ENCODE measurements at regions not wholly inside any gene's neighbourhood (a gene's known extent, or its start where the extent isn't known, plus 50 kb on each side); places are given as distances from the start of the nearest gene placed in this dataset.

DNA sequence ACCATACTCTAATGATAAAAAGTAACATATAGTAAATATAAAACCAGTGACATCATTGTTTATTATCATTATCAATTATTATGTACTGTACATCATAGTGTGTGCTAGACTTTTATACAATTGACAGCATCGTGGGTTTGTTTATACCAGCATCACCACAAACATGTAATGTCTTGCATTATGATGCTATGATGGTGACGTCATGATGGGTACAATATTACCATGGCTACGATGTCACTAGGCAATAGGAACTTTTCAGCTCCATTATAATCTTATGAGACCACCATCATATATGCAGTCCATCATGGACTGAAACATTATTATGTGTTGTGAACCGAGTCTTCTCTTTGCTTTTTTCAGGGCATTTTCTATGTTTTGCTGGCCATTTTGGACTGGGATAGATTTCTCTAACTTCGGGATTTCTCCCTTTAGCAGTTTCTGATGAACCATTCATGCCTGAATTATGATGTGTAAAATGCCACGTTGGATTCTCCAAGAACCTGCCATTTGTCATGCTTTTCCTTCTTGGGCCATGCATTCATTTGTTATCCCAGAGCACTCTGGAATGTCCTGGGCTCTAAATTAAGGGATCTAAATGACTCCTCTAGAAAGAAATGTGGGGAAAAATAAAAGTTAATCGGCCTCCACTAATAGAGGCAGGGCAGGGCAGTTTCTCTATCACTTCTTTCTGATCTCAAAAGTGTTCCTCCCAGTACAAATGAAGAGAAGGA, 325.6 kb upstream of the TNP1 start:
- ChIA-PET RAD21 (ENCODE audit: unreplicated experiment) (no interaction called here), SMC1A (ENCODE audit: uncharacterized antibody, unreplicated experiment) (no interaction called here), CTCF (no interaction called here), POLR2A (no interaction called here)
- Histone ChIP-seq H3K4me2 (ENCODE audit: control insufficient read depth, insufficient read depth) (no peak overlapping the region), H3K79me2 (ENCODE audit: control insufficient read depth, insufficient read depth, low read length) (no peaks in the 10 kb centered on the region), H4K20me1 (ENCODE audit: control insufficient read depth, insufficient read depth) (no peaks in the 10 kb centered on the region), H3K36me3 (ENCODE audit: control insufficient read depth in 2 of 2, insufficient read depth in 2 of 2, low read length in 1 of 2) (no peaks in the 10 kb centered on the region), H3K27me3 (replicated peaks in 1 of 2; ENCODE audit: control insufficient read depth in 2 of 2, insufficient read depth in 2 of 2, low read length in 1 of 2) (no peaks in the 10 kb centered on the region), H3K4me3 (no peak overlapping the region), H3K27ac (ENCODE audit: control insufficient read depth, insufficient read depth) (no peak overlapping the region), H3K9me3 (replicated peaks; ENCODE audit: control insufficient read depth, insufficient read depth, low read length) (no peaks in the 10 kb centered on the region), H2AFZ (ENCODE audit: control insufficient read depth, low read depth, low read length) (no peak overlapping the region), H3K9ac (ENCODE audit: control insufficient read depth, insufficient read depth, low read length) (no peak overlapping the region), H3K4me1 (ENCODE audit: control insufficient read depth, insufficient read depth, low read length) (no peaks in the 10 kb centered on the region)
- no TSS peak for BruUV-seq (replicated peaks)
- ATAC-seq: no peak
- no peak for DNase-seq (ENCODE audit: low read depth, low spot score)
- WGBS (ENCODE audit: insufficient coverage, insufficient replicate concordance, low lambda C conversion rate, missing lambda C conversion rate): 26% methylated on average over 7 of the region's 7 CpGs
- in situ Hi-C loops (cut with MboI): no loop called here
- FAIRE-seq: no peak
- TF ChIP-seq MYB (IDR thresholded peaks at IDR 0.05; ENCODE audit: borderline replicate concordance, low read depth, low read length) (no peak), NFYA (IDR thresholded peaks at IDR 0.05; ENCODE audit: borderline replicate concordance, low read depth, low read length) (no peak), YBX1 (IDR thresholded peaks at IDR 0.05) (no peak), TBL1XR1 (IDR thresholded peaks at IDR 0.05; ENCODE audit: low read depth, low read length) (no peak), CHD1 (IDR thresholded peaks at IDR 0.05; ENCODE audit: low read depth, low read length) (no peak), NFIC (IDR thresholded peaks at IDR 0.05; ENCODE audit: low read depth, low read length) (no peak), NR2C2 (IDR thresholded peaks at IDR 0.05; ENCODE audit: borderline replicate concordance, control insufficient read depth, insufficient read length, low read depth) (no peak), NFYB (IDR thresholded peaks at IDR 0.05; ENCODE audit: insufficient read depth, low read depth, low read length) (no peak), NR2C1 (IDR thresholded peaks at IDR 0.05) (no peak), MEF2A (IDR thresholded peaks at IDR 0.05; ENCODE audit: insufficient read depth, low read depth, low read length) (no peak)
- TF ChIP-seq, protein P1, sequence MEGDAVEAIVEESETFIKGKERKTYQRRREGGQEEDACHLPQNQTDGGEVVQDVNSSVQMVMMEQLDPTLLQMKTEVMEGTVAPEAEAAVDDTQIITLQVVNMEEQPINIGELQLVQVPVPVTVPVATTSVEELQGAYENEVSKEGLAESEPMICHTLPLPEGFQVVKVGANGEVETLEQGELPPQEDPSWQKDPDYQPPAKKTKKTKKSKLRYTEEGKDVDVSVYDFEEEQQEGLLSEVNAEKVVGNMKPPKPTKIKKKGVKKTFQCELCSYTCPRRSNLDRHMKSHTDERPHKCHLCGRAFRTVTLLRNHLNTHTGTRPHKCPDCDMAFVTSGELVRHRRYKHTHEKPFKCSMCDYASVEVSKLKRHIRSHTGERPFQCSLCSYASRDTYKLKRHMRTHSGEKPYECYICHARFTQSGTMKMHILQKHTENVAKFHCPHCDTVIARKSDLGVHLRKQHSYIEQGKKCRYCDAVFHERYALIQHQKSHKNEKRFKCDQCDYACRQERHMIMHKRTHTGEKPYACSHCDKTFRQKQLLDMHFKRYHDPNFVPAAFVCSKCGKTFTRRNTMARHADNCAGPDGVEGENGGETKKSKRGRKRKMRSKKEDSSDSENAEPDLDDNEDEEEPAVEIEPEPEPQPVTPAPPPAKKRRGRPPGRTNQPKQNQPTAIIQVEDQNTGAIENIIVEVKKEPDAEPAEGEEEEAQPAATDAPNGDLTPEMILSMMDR (IDR thresholded peaks at IDR 0.05 in 2 of 3, conservative IDR thresholded peaks at IDR 0.05 in 1 of 3; ENCODE audit: control insufficient read depth in 2 of 3, extremely low read depth in 1 of 3, insufficient read depth in 1 of 3, low read depth in 3 of 3, low read length in 3 of 3): no peak
- TF ChIP-seq, protein P2, sequence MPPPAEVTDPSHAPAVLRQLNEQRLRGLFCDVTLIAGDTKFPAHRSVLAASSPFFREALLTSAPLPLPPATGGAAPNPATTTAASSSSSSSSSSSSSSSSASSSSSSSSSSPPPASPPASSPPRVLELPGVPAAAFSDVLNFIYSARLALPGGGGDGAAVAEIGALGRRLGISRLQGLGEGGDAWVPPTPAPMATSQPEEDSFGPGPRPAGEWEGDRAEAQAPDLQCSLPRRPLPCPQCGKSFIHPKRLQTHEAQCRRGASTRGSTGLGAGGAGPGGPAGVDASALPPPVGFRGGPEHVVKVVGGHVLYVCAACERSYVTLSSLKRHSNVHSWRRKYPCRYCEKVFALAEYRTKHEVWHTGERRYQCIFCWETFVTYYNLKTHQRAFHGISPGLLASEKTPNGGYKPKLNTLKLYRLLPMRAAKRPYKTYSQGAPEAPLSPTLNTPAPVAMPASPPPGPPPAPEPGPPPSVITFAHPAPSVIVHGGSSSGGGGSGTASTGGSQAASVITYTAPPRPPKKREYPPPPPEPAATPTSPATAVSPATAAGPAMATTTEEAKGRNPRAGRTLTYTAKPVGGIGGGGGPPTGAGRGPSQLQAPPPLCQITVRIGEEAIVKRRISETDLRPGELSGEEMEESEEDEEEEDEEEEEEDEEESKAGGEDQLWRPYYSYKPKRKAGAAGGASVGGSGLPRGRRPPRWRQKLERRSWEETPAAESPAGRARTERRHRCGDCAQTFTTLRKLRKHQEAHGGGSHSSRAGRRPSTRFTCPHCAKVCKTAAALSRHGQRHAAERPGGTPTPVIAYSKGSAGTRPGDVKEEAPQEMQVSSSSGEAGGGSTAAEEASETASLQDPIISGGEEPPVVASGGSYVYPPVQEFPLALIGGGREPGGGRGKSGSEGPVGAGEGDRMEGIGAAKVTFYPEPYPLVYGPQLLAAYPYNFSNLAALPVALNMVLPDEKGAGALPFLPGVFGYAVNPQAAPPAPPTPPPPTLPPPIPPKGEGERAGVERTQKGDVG (CRISPR knock-in tag; IDR thresholded peaks at IDR 0.05): no peak
- intact Hi-C loops (cut with micrococcal nuclease; ENCODE audit: unreplicated experiment): no loop called here

Data from GM12878 (cell line).